H9 (cell line): ENCODE measurements at regions not wholly inside any gene's neighbourhood (a gene's known extent, or its start where the extent isn't known, plus 50 kb on each side); places are given as distances from the start of the nearest gene placed in this dataset.

Source experiments
- DNase-seq: peaks from one replicate; pipeline ENCODE4 v3.0.0-alpha.2; 2017
- H2AFZ ChIP-seq: one replicate; pipeline ENCODE4 v1.6.1; 2013; ENCODE audit warnings: mild to moderate bottlenecking, low read length, control low read depth, moderate library complexity
- H2AK5ac ChIP-seq: 2 replicates; pipeline ENCODE4 v1.6.1; 2013; ENCODE audit warnings: low read length, control low read depth, mixed read lengths; ENCODE audit not compliant: insufficient read length
- H2BK120ac ChIP-seq: one replicate; pipeline ENCODE4 v1.6.1; 2013; ENCODE audit warnings: low read depth, mild to moderate bottlenecking, low read length, control low read depth, inconsistent platforms; ENCODE audit not compliant: poor library complexity, severe bottlenecking
- H2BK12ac ChIP-seq: 2 replicates; pipeline ENCODE4 v1.6.1; 2013; ENCODE audit warnings: low read length, control low read depth, mixed read lengths, low read depth; ENCODE audit not compliant: insufficient read length
- H2BK15ac ChIP-seq: 2 replicates; pipeline ENCODE4 v1.6.1; 2013; ENCODE audit warnings: low read depth, low read length, control low read depth
- H2BK20ac ChIP-seq: one replicate; pipeline ENCODE4 v1.6.1; 2013; ENCODE audit warnings: low read depth, mild to moderate bottlenecking, low read length, control low read depth, inconsistent platforms; ENCODE audit not compliant: poor library complexity, severe bottlenecking
- H2BK5ac ChIP-seq: 2 replicates; pipeline ENCODE4 v1.6.1; 2013; ENCODE audit warnings: low read length, control low read depth, mixed read lengths; ENCODE audit not compliant: insufficient read length
- H3K14ac ChIP-seq: 2 replicates; pipeline ENCODE4 v1.6.1; 2013; ENCODE audit warnings: low read length, control low read depth; ENCODE audit not compliant: insufficient read depth
- H3K18ac ChIP-seq: 2 replicates; pipeline ENCODE4 v1.6.1; 2013; ENCODE audit warnings: low read depth, mild to moderate bottlenecking, mixed read lengths, low read length, control low read depth; ENCODE audit not compliant: insufficient read length
- H3K23ac ChIP-seq: 2 replicates; pipeline ENCODE4 v1.6.1; 2013; ENCODE audit warnings: low read length, control low read depth, mixed read lengths, low read depth; ENCODE audit not compliant: insufficient read length
- H3K23me2 ChIP-seq: 2 replicates; pipeline ENCODE4 v1.6.1; 2013; ENCODE audit warnings: low read depth, mild to moderate bottlenecking, mixed read lengths, low read length, control low read depth; ENCODE audit not compliant: insufficient read length, poor library complexity, severe bottlenecking
- H3K27ac ChIP-seq: 2 replicates; pipeline ENCODE4 v1.5.1; 2013; ENCODE audit warnings: low read length, control low read depth, mixed read lengths, low read depth; ENCODE audit not compliant: insufficient read length
- H3K27me3 ChIP-seq: 2 replicates; pipeline ENCODE4 v1.6.1; 2013; ENCODE audit warnings: low read length, control low read depth, inconsistent platforms; ENCODE audit not compliant: insufficient read depth
- H3K4ac ChIP-seq: 2 replicates; pipeline ENCODE4 v1.6.1; 2013; ENCODE audit warnings: low read depth, mild to moderate bottlenecking, control low read depth, inconsistent platforms, low read length, moderate library complexity
- H3K4me1 ChIP-seq: 2 replicates; pipeline ENCODE4 v1.6.1; 2013; ENCODE audit warnings: low read length, control low read depth, inconsistent platforms; ENCODE audit not compliant: insufficient read depth
- H3K4me2 ChIP-seq: 2 replicates; pipeline ENCODE4 v1.6.1; 2013; ENCODE audit warnings: low read length, control low read depth, mixed read lengths; ENCODE audit not compliant: insufficient read length, insufficient read depth
- H3K56ac ChIP-seq: 2 replicates; pipeline ENCODE4 v1.6.1; 2013; ENCODE audit warnings: low read depth, mild to moderate bottlenecking, mixed read lengths, low read length, control low read depth; ENCODE audit not compliant: insufficient read length
- H3K79me1 ChIP-seq: 2 replicates; pipeline ENCODE4 v1.6.1; 2013; ENCODE audit warnings: low read depth, mild to moderate bottlenecking, moderate library complexity, low read length, control low read depth, inconsistent platforms; ENCODE audit not compliant: insufficient read depth, poor library complexity, severe bottlenecking
- H3K79me2 ChIP-seq: 2 replicates; pipeline ENCODE4 v1.6.1; 2013; ENCODE audit warnings: low read length, control low read depth, inconsistent platforms; ENCODE audit not compliant: insufficient read depth
- H3K9ac ChIP-seq: 2 replicates; pipeline ENCODE4 v1.6.1; 2013; ENCODE audit warnings: low read length, control low read depth, mixed read lengths; ENCODE audit not compliant: insufficient read length; ENCODE audit errors: extremely low read depth
- H3K9me3 ChIP-seq: one replicate; pipeline ENCODE4 v1.6.1; 2013; ENCODE audit warnings: low read depth, low read length, inconsistent platforms; ENCODE audit not compliant: control insufficient read depth
- H3T11ph ChIP-seq: one replicate; pipeline ENCODE4 v1.6.1; 2013; ENCODE audit warnings: mild to moderate bottlenecking, low read length, control low read depth, inconsistent platforms
- H4K20me1 ChIP-seq: one replicate; pipeline ENCODE4 v1.6.1; 2013; ENCODE audit not compliant: control insufficient read depth, insufficient read length, insufficient read depth
- H4K5ac ChIP-seq: 2 replicates; pipeline ENCODE4 v1.6.1; 2013; ENCODE audit warnings: low read depth, mild to moderate bottlenecking, mixed read lengths, low read length, control low read depth; ENCODE audit not compliant: insufficient read length
- H4K8ac ChIP-seq: replicated peaks from 2 replicates; pipeline ENCODE4 v1.6.1; 2013; ENCODE audit warnings: low read length, control low read depth, mixed read lengths, low read depth; ENCODE audit not compliant: insufficient read length
- H4K91ac ChIP-seq: 2 replicates; pipeline ENCODE4 v1.6.1; 2013; ENCODE audit warnings: low read depth, mild to moderate bottlenecking, moderate library complexity, mixed read lengths, low read length, control low read depth; ENCODE audit not compliant: insufficient read length
- H3K27ac Mint-ChIP-seq, 3 experiments: 2 replicates in 2 of 3; 3 replicates in 1 of 3; pipeline ENCODE4 v1.8.0; 2020 to 2021; ENCODE audit warnings: mixed read lengths in 3 of 3, mild to moderate bottlenecking in 1 of 3, moderate library complexity in 1 of 3
- H3K27me3 Mint-ChIP-seq: 2 replicates; pipeline ENCODE4 v1.8.0; 2021; ENCODE audit warnings: low read depth, mild to moderate bottlenecking, moderate library complexity, mixed read lengths
- H3K36me3 Mint-ChIP-seq, 3 experiments: 2 replicates in 2 of 3; 3 replicates in 1 of 3; pipeline ENCODE4 v1.8.0; 2020 to 2021; ENCODE audit warnings: low read depth in 3 of 3, mixed read lengths in 3 of 3; ENCODE audit not compliant: insufficient read depth in 1 of 3
- H3K4me1 Mint-ChIP-seq, 2 experiments: 2 replicates each; pipeline ENCODE4 v1.8.0; 2020; ENCODE audit warnings: mixed read lengths in 2 of 2
- H3K4me3 Mint-ChIP-seq, 2 experiments: 2 replicates in 1 of 2; 3 replicates in 1 of 2; pipeline ENCODE4 v1.8.0; 2020 to 2021; ENCODE audit warnings: mild to moderate bottlenecking in 2 of 2, mixed read lengths in 2 of 2, moderate library complexity in 1 of 2
- H3K9me3 Mint-ChIP-seq, 2 experiments: 2 replicates in 1 of 2; 3 replicates in 1 of 2; pipeline ENCODE4 v1.8.0; 2020; ENCODE audit warnings: mild to moderate bottlenecking in 2 of 2, mixed read lengths in 2 of 2, moderate library complexity in 1 of 2
- CTCF ChIP-seq: fragments of 200-600 bp; sonication (generic); conservative IDR thresholded peaks from 3 replicates; pipeline ENCODE4 v1.8.0; 2021; ENCODE audit warnings: antibody characterized with exemption, mild to moderate bottlenecking
- WGBS: extraction: QIAGEN DNeasy Blood & Tissue Kit; methylation state at CpG from one replicate; pipeline ENCODE4 v1.1.7; 2013; ENCODE audit warnings: missing lambda C conversion rate, low lambda C conversion rate, mixed read lengths; ENCODE audit not compliant: insufficient read length; ENCODE audit errors: extremely low coverage; 5-methylcytosine and 5-hydroxymethylcytosine counted together

DNA sequence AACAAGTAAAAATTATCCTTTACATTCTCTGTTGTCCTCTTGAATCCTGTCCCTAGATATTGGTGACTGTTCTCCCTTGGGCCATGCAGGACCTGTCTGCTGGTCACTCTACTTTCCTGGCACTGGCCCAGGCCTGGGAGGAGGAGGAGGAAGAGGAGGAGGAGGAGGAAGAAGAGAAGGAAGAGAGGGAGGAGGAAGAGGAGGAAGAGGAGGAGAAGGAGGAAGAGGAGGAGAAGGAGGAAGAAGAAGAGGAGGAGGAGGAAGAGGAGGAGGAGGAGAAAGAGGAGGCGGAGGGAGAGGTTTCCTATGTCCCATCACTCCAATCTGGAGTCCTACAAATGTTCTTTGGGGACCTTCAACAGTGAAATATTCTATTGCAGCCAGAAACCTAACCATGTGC lies 97.3 kb upstream of the NAMPT start:
- no peak overlapping the region for H2BK15ac ChIP-seq
- no peak overlapping the region for H4K8ac ChIP-seq
- no peak overlapping the region for H2AFZ ChIP-seq
- H3K23me2 ChIP-seq, result no peaks in the 10 kb centered on the region
- no peak overlapping the region for H3K4me2 ChIP-seq
- no peak overlapping the region for H2BK5ac ChIP-seq
- H3K4ac ChIP-seq, result no peak overlapping the region
- no peak overlapping the region for H3K4me3 Mint-ChIP-seq
- H2BK120ac ChIP-seq, result no peak overlapping the region
- no peak overlapping the region for H3K18ac ChIP-seq
- WGBS, result no CpG with 5 or more reads among the region's 1 CpG
- no peak overlapping the region for H2AK5ac ChIP-seq
- no peaks in the 10 kb centered on the region for H3K27me3 Mint-ChIP-seq
- no peaks in the 10 kb centered on the region for H3K4me1 ChIP-seq
- no peak overlapping the region for H4K5ac ChIP-seq
- DNase-seq, result no peak
- no peak for TF ChIP-seq CTCF
- H3K9ac ChIP-seq, result no peak overlapping the region
- no peaks in the 10 kb centered on the region for H4K20me1 ChIP-seq
- no peak overlapping the region for H4K91ac ChIP-seq
- H3K9me3 Mint-ChIP-seq, result no peaks in the 10 kb centered on the region
- H3K27ac ChIP-seq, result no peak overlapping the region
- no peak overlapping the region for H2BK12ac ChIP-seq
- H3K56ac ChIP-seq, result no peak overlapping the region
- H3T11ph ChIP-seq, result no peak overlapping the region
- no peaks in the 10 kb centered on the region for H3K79me1 ChIP-seq
- H3K79me2 ChIP-seq, result no peaks in the 10 kb centered on the region
- no peaks in the 10 kb centered on the region for H3K36me3 Mint-ChIP-seq
- H3K9me3 ChIP-seq, result no peaks in the 10 kb centered on the region
- no peaks in the 10 kb centered on the region for H3K27me3 ChIP-seq
- H3K14ac ChIP-seq, result no peak overlapping the region
- no peaks in the 10 kb centered on the region for H3K4me1 Mint-ChIP-seq
- H3K23ac ChIP-seq, result no peak overlapping the region
- no peak overlapping the region for H2BK20ac ChIP-seq
- no peak overlapping the region for H3K27ac Mint-ChIP-seq
